PC-9 (cell line): ENCODE measurements at regions not wholly inside any gene's neighbourhood (a gene's known extent, or its start where the extent isn't known, plus 50 kb on each side); places are given as distances from the start of the nearest gene placed in this dataset.

Experiments used
- CTCF ChIP-seq: fragments of 200-600 bp; sonication (generic); conservative IDR thresholded peaks from 2 replicates; pipeline ENCODE4 v1.6.1; 2017; ENCODE audit warnings: mixed run types, antibody characterized with exemption, mild to moderate bottlenecking, moderate library complexity
- EZH2 ChIP-seq: fragments of 200-600 bp; sonication (generic); IDR thresholded peaks from 2 replicates; pipeline ENCODE4 v1.8.0; 2017; ENCODE audit warnings: antibody characterized with exemption, low read depth

- no peak for TF ChIP-seq CTCF
- no peak for TF ChIP-seq EZH2
These were observed 57.0 kb upstream of the EPB41L1 start for GRCh38 chr20:36097337-36098151.
